ENCODE measurements at regions not wholly inside any gene's neighbourhood (a gene's known extent, or its start where the extent isn't known, plus 50 kb on each side); places are given as distances from the start of the nearest gene placed in this dataset.

DNA sequence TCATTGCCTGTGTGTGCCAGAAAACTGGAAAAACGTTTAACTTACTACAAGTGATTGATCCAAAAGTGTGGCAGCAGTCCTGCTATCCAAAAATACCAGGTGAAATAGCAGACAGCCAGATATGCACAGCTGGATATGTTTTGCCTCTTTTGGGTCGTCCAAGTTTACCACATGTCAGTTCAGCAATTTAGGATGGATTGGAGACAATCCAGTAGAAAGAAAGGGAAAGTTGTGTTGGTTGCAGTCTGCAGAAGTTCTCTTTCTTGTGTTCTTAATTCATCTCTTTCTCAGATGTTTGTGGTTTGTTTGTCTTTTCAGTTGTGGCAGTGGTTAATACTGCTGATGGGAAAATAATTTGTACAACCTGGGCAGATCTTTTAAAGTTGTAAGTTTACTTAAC is 645.0 kb downstream of the PTPRC start:
- Histone ChIP-seq H3K4me1 (no peaks in the 10 kb centered on the region), H3K27ac (no peak overlapping the region), H3K9me3 (no peaks in the 10 kb centered on the region), H3K4me3 (no peak overlapping the region), H3K27me3 (no peaks in the 10 kb centered on the region), H3K36me3 (no peaks in the 10 kb centered on the region)
- TF ChIP-seq, protein P1, sequence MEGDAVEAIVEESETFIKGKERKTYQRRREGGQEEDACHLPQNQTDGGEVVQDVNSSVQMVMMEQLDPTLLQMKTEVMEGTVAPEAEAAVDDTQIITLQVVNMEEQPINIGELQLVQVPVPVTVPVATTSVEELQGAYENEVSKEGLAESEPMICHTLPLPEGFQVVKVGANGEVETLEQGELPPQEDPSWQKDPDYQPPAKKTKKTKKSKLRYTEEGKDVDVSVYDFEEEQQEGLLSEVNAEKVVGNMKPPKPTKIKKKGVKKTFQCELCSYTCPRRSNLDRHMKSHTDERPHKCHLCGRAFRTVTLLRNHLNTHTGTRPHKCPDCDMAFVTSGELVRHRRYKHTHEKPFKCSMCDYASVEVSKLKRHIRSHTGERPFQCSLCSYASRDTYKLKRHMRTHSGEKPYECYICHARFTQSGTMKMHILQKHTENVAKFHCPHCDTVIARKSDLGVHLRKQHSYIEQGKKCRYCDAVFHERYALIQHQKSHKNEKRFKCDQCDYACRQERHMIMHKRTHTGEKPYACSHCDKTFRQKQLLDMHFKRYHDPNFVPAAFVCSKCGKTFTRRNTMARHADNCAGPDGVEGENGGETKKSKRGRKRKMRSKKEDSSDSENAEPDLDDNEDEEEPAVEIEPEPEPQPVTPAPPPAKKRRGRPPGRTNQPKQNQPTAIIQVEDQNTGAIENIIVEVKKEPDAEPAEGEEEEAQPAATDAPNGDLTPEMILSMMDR (IDR thresholded peaks at IDR 0.05): no peak
- DNase-seq (ENCODE audit: low spot score in 2 of 2): no peak
- intact Hi-C loops (cut with DNase I): no loop called here

DNA sequence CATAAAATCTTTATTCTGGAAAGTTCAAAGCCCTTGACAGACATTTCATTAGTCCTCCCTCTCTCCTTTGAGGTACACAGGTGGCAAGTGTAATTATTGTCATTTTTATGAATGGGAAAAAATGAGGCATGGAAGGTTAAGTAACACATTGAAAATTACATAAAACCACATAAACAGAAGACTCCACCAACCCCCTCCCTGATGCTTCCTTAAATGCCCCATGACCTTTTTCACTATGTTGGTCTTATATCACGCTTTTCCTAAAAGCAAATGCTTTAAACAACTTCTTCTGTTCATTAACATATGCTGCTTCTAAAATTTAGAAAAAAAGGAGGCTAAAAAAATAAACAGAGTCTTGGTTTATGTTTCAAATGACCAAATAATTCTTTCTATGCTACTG is 648.4 kb downstream of the PTPRC start:
- Histone ChIP-seq H3K4me3 (no peak overlapping the region), H3K27ac (no peak overlapping the region), H3K9me3 (no peaks in the 10 kb centered on the region), H3K36me3 (no peaks in the 10 kb centered on the region), H3K4me1 (no peaks in the 10 kb centered on the region), H3K27me3 (no peaks in the 10 kb centered on the region)
- intact Hi-C loops (cut with DNase I): no loop called here
- DNase-seq (ENCODE audit: low spot score in 2 of 2): no peak
- TF ChIP-seq, protein P1 (IDR thresholded peaks at IDR 0.05): no peak

DNA sequence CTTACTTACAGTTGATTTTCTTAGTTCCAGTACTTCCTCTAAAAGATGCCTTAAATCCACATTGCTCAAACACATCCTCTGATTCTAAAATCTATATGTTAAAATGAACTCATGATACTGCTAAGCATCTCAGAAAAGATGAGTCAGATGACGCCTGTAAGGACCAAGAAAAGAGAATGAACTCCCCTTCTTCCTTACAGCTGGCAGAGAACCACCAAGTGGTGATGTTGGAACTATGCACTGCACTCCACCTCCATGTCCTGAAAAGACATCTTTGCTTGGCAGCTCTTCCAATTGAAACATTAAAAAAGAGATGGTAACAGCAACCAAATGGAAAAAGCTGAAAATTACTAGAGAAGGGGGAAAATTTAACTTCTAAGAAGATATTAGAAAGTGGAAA is 648.8 kb downstream of the PTPRC start:
- no peaks in the 10 kb centered on the region for H3K36me3 ChIP-seq
- H3K4me1 ChIP-seq: no peaks in the 10 kb centered on the region
- H3K27me3 ChIP-seq: no peaks in the 10 kb centered on the region
- intact Hi-C loops (cut with DNase I): no loop called here
- no peak overlapping the region for H3K4me3 ChIP-seq
- no peak for DNase-seq (ENCODE audit: low spot score in 2 of 2)
- no peaks in the 10 kb centered on the region for H3K9me3 ChIP-seq
- H3K27ac ChIP-seq: no peak overlapping the region
- TF ChIP-seq, protein P1 (IDR thresholded peaks at IDR 0.05): no peak

DNA sequence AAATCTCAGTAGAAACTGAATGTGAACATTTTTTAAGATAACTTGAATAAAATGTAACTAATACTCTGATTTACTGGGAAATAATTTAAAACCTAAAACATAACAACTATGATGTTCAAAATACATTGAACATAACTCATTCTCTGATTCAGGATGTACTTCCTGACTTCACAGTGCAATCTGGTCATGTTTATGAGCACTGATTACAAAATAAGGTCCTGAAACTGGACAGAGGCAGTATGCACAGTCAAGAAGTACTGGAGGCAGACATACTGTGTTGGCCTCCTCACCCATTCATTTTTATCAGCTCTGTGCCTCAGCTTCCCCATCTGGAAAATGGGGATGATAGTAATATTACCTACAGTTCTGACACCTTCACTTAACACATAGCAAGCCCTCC is 651.3 kb downstream of the PTPRC start:
- H3K27ac ChIP-seq: no peak overlapping the region
- no peaks in the 10 kb centered on the region for H3K36me3 ChIP-seq
- H3K9me3 ChIP-seq: no peaks in the 10 kb centered on the region
- no peaks in the 10 kb centered on the region for H3K4me1 ChIP-seq
- intact Hi-C loops (cut with DNase I): no loop called here
- TF ChIP-seq, protein P1 (IDR thresholded peaks at IDR 0.05): no peak
- H3K4me3 ChIP-seq: no peak overlapping the region
- H3K27me3 ChIP-seq: no peaks in the 10 kb centered on the region
- DNase-seq (ENCODE audit: low spot score in 2 of 2): no peak

DNA sequence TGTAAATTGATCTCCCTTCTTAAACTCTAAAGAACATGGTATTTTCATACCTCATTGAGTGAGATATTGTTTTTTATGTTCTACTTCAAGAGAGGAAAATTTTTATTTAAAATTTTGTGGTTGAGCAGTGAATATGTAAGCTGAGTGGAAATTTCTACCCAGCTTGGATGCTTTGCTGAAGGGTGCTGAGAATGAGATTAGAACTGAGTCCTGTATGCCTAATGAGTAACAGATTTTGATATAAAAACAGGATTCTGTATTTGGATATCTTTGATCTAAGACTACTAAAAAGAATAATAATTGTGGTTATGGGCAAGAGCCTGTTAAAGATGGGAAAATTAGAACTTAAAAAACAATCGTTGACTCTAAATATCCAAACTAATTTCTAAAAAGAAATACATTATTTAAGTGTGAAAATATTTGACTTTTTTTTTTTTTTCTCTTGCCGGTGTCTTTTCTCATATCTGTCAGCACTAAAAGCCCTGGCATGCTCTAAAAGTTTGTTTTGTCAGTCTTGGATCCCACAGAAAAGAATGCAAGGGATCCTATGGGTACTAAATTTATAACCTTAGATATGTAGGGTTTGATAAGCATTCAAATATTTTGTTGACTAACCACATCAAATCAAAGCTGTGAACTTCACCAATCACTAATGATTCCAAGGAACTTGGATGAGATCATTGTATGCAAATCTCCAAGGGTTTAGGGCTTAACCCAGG is 652.3 kb downstream of the PTPRC start:
- intact Hi-C loops (cut with DNase I): no loop called here

More for the DNA sequence above, 652.3 kb downstream of the PTPRC start:
- no peaks in the 10 kb centered on the region for H3K4me1 ChIP-seq
- H3K4me3 ChIP-seq: no peak overlapping the region
- no peaks in the 10 kb centered on the region for H3K27me3 ChIP-seq
- no peaks in the 10 kb centered on the region for H3K9me3 ChIP-seq
- no peak for DNase-seq (ENCODE audit: low spot score in 2 of 2)
- no peaks in the 10 kb centered on the region for H3K36me3 ChIP-seq
- TF ChIP-seq, protein P1 (IDR thresholded peaks at IDR 0.05): no peak
- no peak overlapping the region for H3K27ac ChIP-seq

Measured in ascending aorta (tissue), 2 donors.